ENCODE measurements at regions not wholly inside any gene's neighbourhood (a gene's known extent, or its start where the extent isn't known, plus 50 kb on each side); places are given as distances from the start of the nearest gene placed in this dataset.
A peak's percentile ranks its signal among the peaks of the same experiment; 100 is the strongest.
"Not testable (repeated sequence)": the region's sequence is repeated elsewhere in the genome, so short reads cannot be mapped to it uniquely, and the experiment has no call there.

GRCh38 chr18:49694402-49694801 lies 118.9 kb downstream of the ACAA2 start:
- DNase-seq (ENCODE audit: low spot score): no peak

- no peak for DNase-seq (ENCODE audit: low spot score)
Measured at GRCh38 chr18:49693717-49694005, 119.7 kb downstream of the ACAA2 start.

- no peak for DNase-seq (ENCODE audit: low spot score)
Measured at GRCh38 chr18:49692906-49693716, 120.2 kb downstream of the ACAA2 start.

GRCh38 chr18:49691177-49691608 lies 122.1 kb downstream of the ACAA2 start:
- DNase-seq (ENCODE audit: low spot score): peak; percentile 60

GRCh38 chr18:49690312-49690711 lies 123.0 kb downstream of the ACAA2 start:
- peak; percentile 38 for DNase-seq (ENCODE audit: low spot score)

GRCh38 chr18:49685231-49685942 lies 123.5 kb downstream of the LIPG start:
- no peak for DNase-seq (ENCODE audit: low spot score)

GRCh38 chr18:49682803-49683190 lies 120.9 kb downstream of the LIPG start:
- DNase-seq (ENCODE audit: low spot score): not testable (repeated sequence)

GRCh38 chr18:49682173-49682802 lies 120.4 kb downstream of the LIPG start:
- DNase-seq (ENCODE audit: low spot score): no peak

- no peak for DNase-seq (ENCODE audit: low spot score)
Measured at GRCh38 chr18:49681387-49681786, 119.5 kb downstream of the LIPG start.

- no peak for DNase-seq (ENCODE audit: low spot score)
Measured at GRCh38 chr18:49678440-49678839, 116.6 kb downstream of the LIPG start.

- no peak for DNase-seq (ENCODE audit: low spot score)
Measured at GRCh38 chr18:49677762-49678413, 116.0 kb downstream of the LIPG start.

GRCh38 chr18:49677081-49677480 lies 115.2 kb downstream of the LIPG start:
- no peak for DNase-seq (ENCODE audit: low spot score)

- DNase-seq (ENCODE audit: low spot score): no peak
Measured at GRCh38 chr18:49673281-49673680, 111.4 kb downstream of the LIPG start.

GRCh38 chr18:49672853-49673252 lies 111.0 kb downstream of the LIPG start:
- no peak for DNase-seq (ENCODE audit: low spot score)

GRCh38 chr18:49669403-49669802 lies 107.5 kb downstream of the LIPG start:
- DNase-seq (ENCODE audit: low spot score): no peak

GRCh38 chr18:49668574-49669275 lies 106.9 kb downstream of the LIPG start:
- DNase-seq (ENCODE audit: low spot score): no peak

GRCh38 chr18:49667462-49667861 lies 105.6 kb downstream of the LIPG start:
- no peak for DNase-seq (ENCODE audit: low spot score)

- DNase-seq (ENCODE audit: low spot score): no peak
Measured at GRCh38 chr18:49666045-49666775, 104.4 kb downstream of the LIPG start.

GRCh38 chr18:49663899-49664890 lies 102.3 kb downstream of the LIPG start:
- no peak for DNase-seq (ENCODE audit: low spot score)

- no peak for DNase-seq (ENCODE audit: low spot score)
Measured at GRCh38 chr18:49662506-49662905, 100.6 kb downstream of the LIPG start.

All from AG08396 (cell line).